BJ (cell line): ENCODE measurements at regions not wholly inside any gene's neighbourhood (a gene's known extent, or its start where the extent isn't known, plus 50 kb on each side); places are given as distances from the start of the nearest gene placed in this dataset.

Experiments
- CTCF ChIA-PET: fragments of 350-600 bp; formaldehyde crosslinking; extraction: SDS; loops from one replicate; lab custom pipeline; 2021; ENCODE audit warnings: antibody characterized with exemption, inconsistent platforms; lab: Yijun Ruan, JAX
- POLR2A ChIA-PET: fragments of 300-600 bp; sonication (Branson Sonifier 250); formaldehyde crosslinking; extraction: SDS; loops from one replicate; lab custom pipeline; 2021; ENCODE audit warnings: antibody characterized with exemption; lab: Charles Lee
- DNase-seq: peaks from one replicate; pipeline ENCODE4 v3.0.0-alpha.2; 2011; ENCODE audit warnings: low read depth
- H3K27me3 ChIP-seq: 2 replicates; pipeline ENCODE4 v1.6.0; 2011; ENCODE audit warnings: low read length; ENCODE audit not compliant: control insufficient read depth, insufficient read depth
- H3K36me3 ChIP-seq: 2 replicates; pipeline ENCODE4 v1.5.1; 2011; ENCODE audit warnings: low read length; ENCODE audit not compliant: control insufficient read depth, insufficient read depth
- H3K4me3 ChIP-seq: 2 replicates; pipeline ENCODE4 v1.5.1; 2011; ENCODE audit warnings: low read depth, mild to moderate bottlenecking, control low read depth, low read length
- TF ChIP-seq, protein P1 (sequence below): IDR thresholded peaks from 2 replicates; pipeline ENCODE4 v1.5.1; 2011; ENCODE audit warnings: low read depth, mild to moderate bottlenecking, control low read depth, inconsistent platforms, low read length, moderate library complexity; ENCODE audit not compliant: insufficient read depth

DNA sequence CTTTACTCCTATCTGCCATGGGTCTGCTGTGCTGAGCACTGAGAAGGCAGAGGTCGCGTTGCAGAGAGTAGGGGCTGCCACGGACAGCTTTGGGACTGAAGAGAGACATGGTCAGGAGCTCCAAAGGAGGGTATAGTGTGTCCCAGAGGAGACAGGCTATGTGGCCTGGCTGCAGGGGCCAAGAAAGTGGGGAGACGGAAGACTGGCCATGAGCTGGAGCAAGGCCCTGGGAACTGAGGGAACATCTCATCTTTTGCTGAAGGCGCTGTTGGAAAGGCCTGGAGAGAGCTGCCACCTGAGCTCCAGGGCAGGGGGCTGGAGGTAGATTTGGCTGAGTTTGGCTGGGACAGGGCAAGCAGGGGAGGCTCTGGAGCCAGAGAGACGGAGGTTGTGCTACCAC lies 55.8 kb upstream of the AJAP1 start:
- DNase-seq, result no peak
- H3K27me3 ChIP-seq, result no peaks in the 10 kb centered on the region
- TF ChIP-seq, protein P1, sequence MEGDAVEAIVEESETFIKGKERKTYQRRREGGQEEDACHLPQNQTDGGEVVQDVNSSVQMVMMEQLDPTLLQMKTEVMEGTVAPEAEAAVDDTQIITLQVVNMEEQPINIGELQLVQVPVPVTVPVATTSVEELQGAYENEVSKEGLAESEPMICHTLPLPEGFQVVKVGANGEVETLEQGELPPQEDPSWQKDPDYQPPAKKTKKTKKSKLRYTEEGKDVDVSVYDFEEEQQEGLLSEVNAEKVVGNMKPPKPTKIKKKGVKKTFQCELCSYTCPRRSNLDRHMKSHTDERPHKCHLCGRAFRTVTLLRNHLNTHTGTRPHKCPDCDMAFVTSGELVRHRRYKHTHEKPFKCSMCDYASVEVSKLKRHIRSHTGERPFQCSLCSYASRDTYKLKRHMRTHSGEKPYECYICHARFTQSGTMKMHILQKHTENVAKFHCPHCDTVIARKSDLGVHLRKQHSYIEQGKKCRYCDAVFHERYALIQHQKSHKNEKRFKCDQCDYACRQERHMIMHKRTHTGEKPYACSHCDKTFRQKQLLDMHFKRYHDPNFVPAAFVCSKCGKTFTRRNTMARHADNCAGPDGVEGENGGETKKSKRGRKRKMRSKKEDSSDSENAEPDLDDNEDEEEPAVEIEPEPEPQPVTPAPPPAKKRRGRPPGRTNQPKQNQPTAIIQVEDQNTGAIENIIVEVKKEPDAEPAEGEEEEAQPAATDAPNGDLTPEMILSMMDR, result no peak
- H3K4me3 ChIP-seq, result no peak overlapping the region
- POLR2A ChIA-PET, result no interaction called here
- CTCF ChIA-PET, result interaction anchor here (1.3 kb wide), 1 partner anchor 16 kb away, joined by 4 read pairs; no protein-coding TSS in a partner anchor
- H3K36me3 ChIP-seq, result no peaks in the 10 kb centered on the region

DNA sequence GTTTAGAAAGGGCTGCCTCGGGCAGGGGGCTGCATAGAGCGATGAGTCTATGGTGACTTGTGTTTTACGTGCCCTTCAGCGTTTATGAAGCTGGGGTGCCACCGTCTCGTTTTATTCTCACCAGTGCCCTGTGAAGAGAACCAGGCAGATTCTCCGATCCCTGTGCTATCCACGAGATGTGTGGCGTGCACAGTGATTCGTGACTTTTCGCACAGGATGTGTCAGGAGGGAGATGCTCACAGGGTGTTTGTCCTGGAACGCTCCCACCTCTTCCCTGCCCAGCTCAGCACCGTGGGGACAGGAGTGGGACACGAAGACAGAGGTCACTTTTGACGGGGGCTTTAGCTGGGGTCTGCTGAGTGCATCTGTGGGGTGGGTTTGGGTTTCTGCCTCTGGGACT lies 54.9 kb upstream of the AJAP1 start:
- TF ChIP-seq, protein P1, result no peak
- ChIA-PET POLR2A (no interaction called here), CTCF (no interaction called here)

DNA sequence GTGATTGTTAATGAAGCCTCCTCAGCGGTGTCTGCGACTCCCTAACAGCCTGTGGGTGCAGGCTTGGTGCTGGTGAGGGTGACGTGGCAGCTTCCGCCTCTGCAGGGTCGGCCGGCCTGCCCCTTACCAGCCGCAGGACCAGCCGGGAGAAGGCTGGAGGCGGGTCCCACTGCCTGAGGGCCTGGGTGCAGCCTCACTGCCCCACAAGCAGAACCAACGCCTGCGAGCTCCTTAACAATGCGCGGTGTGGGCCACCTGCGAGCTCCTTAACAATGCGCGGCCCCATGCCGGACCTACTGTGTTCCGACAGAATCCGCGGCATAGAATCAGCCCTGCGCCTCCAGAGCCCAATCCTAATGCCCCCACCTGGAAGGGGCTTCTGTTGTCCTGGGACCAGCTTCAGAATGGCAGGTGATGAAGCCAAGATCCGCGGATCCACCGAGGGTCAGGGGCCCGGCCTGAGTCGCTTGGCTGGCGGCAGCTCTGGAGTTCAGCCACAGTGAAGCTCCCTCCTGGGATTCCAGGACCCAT lies 54.4 kb upstream of the AJAP1 start:
- ChIA-PET POLR2A (no interaction called here), CTCF (no interaction called here)
- no peak overlapping the region for H3K4me3 ChIP-seq
- H3K36me3 ChIP-seq, result no peaks in the 10 kb centered on the region
- H3K27me3 ChIP-seq, result no peaks in the 10 kb centered on the region
- no peak for DNase-seq
- TF ChIP-seq, protein P1, result no peak

More for the DNA sequence above, 54.9 kb upstream of the AJAP1 start:
- H3K4me3 ChIP-seq, result no peak overlapping the region
- H3K27me3 ChIP-seq, result no peaks in the 10 kb centered on the region
- no peaks in the 10 kb centered on the region for H3K36me3 ChIP-seq
- no peak for DNase-seq

DNA sequence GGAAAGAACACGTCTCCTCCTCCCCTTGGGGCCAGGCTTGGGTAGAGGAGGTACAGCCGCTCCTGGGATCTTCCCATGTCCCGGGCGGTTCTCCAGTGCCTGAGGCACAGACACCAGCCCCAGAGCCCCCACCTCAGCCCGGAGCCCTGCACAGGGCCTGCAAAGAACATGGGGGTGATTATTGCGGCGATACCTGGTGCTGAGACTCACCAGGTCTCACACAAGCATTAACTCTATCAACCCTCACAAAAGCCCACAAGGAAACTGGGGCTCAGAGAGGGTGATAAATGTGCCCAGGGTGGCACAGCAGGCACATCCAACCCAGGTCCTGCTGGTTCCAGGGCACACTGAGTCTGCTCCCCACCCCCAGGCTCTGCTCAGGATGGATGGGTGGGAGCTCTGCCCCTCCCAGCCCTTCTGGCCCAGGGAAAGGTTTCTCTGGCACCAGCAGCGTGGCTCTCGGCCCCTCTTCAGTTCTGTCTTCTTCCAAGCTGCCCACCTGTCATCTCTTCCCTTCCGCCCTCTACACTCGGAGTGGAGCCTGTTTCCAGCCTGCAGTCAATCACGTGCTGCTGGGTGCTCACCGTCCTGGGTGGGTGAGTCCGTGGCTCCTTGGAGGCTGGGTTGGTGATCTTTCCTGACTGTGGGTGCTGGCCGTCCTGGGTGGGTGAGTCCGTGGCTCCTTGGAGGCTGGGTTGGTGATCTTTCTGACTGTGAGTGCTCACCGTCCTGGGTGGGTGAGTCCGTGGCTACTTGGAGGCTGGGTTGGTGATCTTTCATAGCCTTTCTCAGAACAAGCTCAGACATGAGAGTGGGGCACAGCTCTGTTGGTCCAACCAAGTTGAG lies 53.6 kb upstream of the AJAP1 start:
- CTCF ChIA-PET, result no interaction called here
- Histone ChIP-seq H3K27me3 (no peaks in the 10 kb centered on the region), H3K4me3 (no peak overlapping the region), H3K36me3 (no peaks in the 10 kb centered on the region)
- POLR2A ChIA-PET, result no interaction called here
- TF ChIP-seq, protein P1, result no peak
- DNase-seq, result no peak

DNA sequence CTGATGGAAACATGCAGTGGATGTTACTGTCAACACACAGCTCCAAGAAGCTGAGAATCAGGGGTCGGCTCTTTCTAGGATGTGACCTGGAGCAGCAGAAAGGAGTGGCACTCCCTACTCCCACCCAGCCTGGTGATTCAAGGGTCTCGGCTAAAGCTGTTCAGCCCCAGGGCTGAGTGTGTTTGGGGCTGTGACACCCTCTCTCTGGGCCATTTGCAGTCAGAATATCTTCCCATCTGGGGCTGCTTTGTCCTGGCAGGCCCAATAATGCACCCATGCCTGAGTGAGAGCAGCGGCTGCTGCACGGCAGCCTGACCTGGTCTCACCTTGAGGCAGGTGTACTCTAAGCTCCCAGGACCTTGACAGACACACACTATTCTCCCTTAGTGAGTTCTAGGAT lies 52.5 kb upstream of the AJAP1 start:
- ChIA-PET POLR2A (no interaction called here), CTCF (no interaction called here)
- H3K27me3 ChIP-seq, result no peaks in the 10 kb centered on the region

More for the DNA sequence above, 52.5 kb upstream of the AJAP1 start:
- no peaks in the 10 kb centered on the region for H3K36me3 ChIP-seq
- no peak overlapping the region for H3K4me3 ChIP-seq
- TF ChIP-seq, protein P1, result no peak
- no peak for DNase-seq
